Suppressor macrophage treated with lipopolysaccharide for 4 hours (primary cell): ENCODE measurements at regions not wholly inside any gene's neighbourhood (a gene's known extent, or its start where the extent isn't known, plus 50 kb on each side); places are given as distances from the start of the nearest gene placed in this dataset.

Source experiments
- DNase-seq: peaks from one replicate; pipeline ENCODE4 v3.0.0-alpha.2; 2020

DNA sequence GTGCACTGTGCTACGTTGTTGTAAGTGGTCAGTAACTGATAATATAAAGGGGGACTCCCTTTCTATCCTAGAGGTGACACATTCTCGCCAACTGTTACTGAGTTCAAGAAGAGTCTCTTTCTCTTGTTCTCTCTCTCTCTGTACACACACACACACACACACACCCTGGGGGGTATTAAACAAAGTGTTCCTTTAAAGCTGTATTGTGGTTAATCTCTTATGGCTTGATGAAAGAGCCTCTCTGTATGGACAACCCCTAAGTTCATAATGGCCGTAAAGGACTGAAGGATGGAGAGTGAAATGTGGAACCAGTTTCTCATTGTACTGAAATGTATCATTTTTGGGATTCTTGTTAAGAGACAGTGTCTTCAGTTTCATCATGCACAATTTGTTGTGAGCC is 145.2 kb upstream of the BMPER start:
- DNase-seq, result no peak

GRCh38 chr7:33760834-33761233 is 144.5 kb upstream of the BMPER start:
- no peak for DNase-seq

DNA sequence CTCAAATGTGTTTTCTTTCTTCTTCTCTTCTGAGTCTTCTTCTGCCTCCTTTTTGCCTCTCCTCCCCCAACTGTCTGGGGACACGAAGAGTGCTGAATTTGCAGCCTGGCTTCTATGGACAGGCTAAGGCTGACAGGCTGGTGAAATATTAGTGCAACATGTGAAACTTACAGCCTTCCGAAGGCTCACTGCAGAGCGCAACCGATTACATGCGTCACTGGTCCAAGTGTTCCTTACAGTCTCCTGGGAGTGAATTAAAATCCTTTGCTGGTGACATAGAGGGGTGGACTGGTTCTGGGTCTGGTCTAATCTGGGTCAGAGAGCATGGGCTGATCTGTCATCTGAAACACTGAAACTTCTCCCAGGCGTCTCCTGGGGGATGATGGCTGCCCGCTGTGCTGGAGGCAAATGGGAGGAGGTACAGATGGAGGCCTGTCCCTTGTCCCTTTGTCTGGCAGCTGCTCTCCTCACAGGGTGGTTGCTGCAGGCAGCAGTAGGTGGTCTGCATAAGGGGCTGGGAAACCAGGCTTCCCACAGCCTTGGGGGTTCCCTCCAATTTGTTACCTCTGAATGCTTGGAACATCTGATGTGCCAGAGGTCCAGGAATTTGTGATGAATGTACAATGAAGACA is 143.8 kb upstream of the BMPER start:
- no peak for DNase-seq

DNA sequence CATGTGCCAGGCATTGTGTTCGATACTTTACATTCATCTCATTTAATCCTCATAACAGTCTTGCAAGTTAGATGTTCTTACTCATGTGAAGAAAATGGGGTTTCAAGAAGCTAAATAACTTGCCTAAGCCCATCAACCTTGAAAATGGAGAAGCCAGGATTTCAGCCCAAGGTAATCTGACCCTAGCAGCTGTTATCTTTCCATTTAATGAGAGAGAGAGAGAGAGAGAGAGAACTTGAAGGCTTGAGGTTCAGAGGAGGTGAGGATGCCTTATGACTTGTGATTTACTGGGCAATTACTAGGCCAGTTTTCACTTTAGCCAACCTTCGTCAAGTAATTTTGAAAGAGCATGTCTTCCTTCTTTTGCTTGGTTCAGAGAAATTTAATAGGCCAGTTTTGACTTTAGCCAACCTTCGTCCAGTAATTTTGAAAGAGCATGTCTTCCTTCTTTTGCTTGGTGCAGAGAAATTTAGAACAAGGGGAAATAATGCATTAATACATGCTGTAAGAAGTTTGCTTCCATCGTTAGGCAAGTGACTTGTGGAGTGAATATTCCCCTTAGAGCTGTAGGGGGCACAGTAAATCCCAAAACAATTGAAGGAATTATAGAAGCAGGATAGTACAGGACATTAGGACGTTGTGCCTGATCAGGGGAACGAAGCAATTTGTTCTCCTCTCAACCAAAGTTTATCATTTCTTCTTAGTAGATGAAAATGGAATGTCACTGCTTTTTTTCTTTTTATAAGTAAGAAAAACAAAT is 143.0 kb upstream of the BMPER start:
- DNase-seq, result no peak

DNA sequence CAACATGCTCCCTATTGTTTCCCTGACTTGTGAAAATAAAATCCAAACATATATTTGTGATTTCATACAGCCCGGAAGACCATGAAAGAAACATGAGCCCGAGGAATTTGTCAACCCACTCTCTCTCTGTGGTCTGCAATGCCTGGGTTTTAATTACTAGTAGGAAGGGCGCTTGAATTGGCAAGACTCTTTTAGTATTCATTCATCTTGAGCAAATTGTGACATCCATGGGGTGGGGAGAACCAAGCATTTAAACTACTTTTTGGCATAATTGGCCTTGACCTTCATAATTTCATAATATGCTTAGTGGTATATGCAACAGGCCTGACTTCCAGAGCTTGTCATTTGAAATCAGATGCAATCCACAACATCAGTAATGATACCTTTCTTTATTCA is 142.4 kb upstream of the BMPER start:
- no peak for DNase-seq

GRCh38 chr7:33764752-33765451 is 140.4 kb upstream of the BMPER start:
- DNase-seq, result no peak

GRCh38 chr7:33766405-33766804 is 138.9 kb upstream of the BMPER start:
- no peak for DNase-seq

DNA sequence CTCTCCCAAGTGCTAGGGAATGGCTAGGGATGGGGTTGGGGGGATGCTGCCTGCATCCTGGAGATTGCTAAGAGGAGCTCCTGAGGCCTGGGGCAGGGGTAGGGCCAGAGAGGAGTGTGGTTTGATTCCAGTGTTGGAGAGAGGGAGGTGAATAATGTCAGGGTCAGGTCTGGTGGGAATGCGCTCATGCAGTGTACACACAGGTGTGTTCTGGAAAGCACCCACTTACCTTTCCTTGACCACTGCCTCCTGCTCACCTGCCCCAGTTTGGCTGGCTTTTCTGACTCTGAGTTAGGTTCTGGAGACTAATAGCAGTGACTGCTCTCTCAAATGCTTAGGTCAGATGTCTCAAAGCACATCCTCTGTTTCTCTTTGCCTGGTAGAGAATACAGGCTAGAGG is 135.4 kb upstream of the BMPER start:
- DNase-seq, result no peak

- DNase-seq, result no peak
Observed at GRCh38 chr7:33770576-33770975, 134.8 kb upstream of the BMPER start.

- DNase-seq, result no peak
Observed at GRCh38 chr7:33771422-33771821, 133.9 kb upstream of the BMPER start.

- no peak for DNase-seq
Observed at GRCh38 chr7:33773053-33773452, 132.3 kb upstream of the BMPER start.

DNA sequence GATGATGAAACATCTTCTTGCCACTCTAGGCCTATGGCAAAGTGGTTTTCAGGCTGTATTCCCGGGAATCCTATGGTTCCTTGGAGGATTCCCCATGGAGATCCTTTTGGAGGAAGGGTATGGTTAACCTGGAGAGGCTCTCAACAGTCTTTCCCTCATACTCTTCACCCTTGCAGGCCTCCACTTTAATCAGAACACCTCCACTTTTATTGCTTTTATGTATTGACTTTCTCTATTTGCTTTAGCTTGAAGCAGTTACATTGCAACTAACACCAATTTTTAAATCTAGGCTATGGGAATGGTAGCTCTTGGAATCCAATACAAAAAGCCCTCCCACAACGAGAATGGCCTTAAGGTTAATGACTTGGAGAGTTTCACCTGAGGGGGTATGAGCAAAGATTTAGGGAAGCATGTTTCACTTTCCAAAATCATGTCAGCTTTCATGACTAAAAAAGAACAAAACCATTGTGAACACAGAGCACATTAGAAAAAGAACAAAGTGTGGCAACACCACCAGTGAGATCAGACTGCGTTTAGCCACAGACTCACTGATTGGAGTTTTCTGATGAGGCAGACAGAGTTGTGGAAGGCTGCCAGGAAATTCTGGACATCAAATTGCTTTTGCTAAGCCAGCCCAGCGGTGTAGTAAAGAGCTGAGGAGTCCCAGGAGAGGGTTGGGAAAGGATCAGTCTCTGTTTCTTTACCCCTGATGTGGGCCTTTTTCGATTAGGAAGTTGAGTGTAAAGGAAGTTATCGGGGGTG is 130.4 kb upstream of the BMPER start:
- DNase-seq, result no peak

DNA sequence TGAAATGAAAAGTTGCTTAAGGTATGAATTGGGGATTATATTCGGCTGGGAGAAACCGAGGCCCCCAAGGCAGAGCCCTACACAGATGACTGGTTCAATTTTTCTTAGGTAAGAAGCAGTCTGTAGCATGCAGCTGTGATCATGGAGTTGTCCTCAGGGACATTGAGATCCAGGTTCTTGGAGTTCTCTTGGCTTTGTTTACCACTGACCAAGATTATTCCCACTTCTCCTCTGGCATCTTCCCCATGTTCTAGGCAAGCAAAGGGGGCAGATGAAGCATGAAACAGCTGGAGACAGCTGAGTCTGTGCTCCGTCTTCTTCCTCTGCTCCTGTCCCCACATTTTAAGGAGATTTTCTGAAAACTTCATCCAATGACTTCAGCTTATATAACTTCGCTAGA is 129.5 kb upstream of the BMPER start:
- no peak for DNase-seq

- no peak for DNase-seq
Observed at GRCh38 chr7:33776788-33777187, 128.6 kb upstream of the BMPER start.

- DNase-seq, result no peak
Observed at GRCh38 chr7:33778195-33778594, 127.1 kb upstream of the BMPER start.

- DNase-seq, result no peak
Observed at GRCh38 chr7:33779216-33779615, 126.1 kb upstream of the BMPER start.

- no peak for DNase-seq
Observed at GRCh38 chr7:33781167-33781566, 124.2 kb upstream of the BMPER start.

- DNase-seq, result no peak
Observed at GRCh38 chr7:33781796-33782195, 123.5 kb upstream of the BMPER start.

DNA sequence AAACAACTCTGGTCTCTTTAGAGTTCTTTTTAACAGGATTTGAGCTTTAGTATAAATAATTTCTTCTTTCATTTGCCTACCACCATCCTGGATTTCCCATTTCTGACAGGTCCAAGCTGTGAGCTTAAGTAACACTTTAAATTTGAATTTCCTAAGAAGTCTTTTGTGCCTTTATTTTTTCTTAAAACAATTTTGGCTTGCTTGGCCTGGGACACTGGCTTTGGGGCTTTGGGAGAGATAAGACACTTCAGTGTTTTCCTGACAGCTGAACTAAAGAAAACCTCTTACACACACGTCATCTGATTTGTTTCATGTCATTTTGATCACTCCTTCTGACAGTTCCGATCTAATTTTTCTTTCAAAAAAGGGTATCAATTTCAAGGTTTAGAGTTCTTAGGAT is 121.3 kb upstream of the BMPER start:
- DNase-seq, result no peak

GRCh38 chr7:33788531-33788930 is 116.8 kb upstream of the BMPER start:
- no peak for DNase-seq

DNA sequence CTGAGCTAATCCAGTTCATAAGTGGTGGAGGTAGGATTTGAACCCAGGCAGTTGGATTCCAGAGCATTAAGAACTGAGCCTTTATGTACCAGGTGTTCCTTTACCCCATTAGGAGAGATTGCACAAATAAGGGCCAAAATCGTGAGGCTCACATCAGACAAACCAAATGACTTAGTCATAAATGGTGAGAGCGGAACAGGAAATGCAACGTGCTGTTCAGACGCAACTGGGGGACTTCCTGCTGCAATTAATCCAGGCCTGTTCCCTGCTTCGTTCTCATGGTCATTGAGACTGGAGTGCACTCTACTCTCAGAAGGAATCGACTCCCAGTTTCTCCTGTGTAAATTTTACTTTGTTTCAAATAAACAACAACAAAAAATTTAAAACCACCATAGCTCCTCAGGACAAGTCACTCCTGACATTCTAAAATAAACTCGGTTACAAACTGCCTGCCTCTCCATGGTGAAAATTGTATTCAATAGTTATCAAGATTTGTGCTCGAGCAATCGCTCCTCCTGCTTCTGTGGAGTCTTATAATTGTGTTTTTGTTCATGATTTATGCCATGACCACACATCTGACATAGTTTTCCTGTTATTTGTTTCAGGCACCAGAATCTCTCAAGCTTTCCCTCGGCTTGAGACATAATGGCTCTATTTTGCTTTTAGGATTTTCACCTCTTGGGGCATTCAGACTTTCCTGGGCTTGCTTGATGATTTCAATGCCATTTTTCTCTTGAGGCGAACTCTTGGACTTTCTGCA is 115.3 kb upstream of the BMPER start:
- no peak for DNase-seq

GRCh38 chr7:33790746-33791145 is 114.6 kb upstream of the BMPER start:
- DNase-seq, result no peak

- no peak for DNase-seq
Observed at GRCh38 chr7:33792041-33792440, 113.3 kb upstream of the BMPER start.
